Lower leg skin (tissue), 3 donors: ENCODE measurements at regions not wholly inside any gene's neighbourhood (a gene's known extent, or its start where the extent isn't known, plus 50 kb on each side); places are given as distances from the start of the nearest gene placed in this dataset.

ENCODE experiments used
- CTCF ChIP-seq, 3 donors: fragments of 450-650 bp; IDR thresholded peaks; one replicate each; pipeline ENCODE4 v1.5.1; 2016; ENCODE audit warnings: antibody characterized with exemption in 3 of 3, mild to moderate bottlenecking in 3 of 3, moderate library complexity in 2 of 3
- POLR2A ChIP-seq, 2 donors: fragments of 450-650 bp; IDR thresholded peaks; one replicate each; pipeline ENCODE4 v1.6.1; 2016 to 2017; ENCODE audit warnings: antibody characterized with exemption in 2 of 2, mild to moderate bottlenecking in 1 of 2, moderate library complexity in 1 of 2

GRCh38 chr18:47710451-47710850, 220.0 kb downstream of the SMAD2 start:
- no peak for TF ChIP-seq CTCF (IDR thresholded peaks at IDR 0.05)
- TF ChIP-seq POLR2A (IDR thresholded peaks at IDR 0.05): no peak
